GM12878 (cell line): ENCODE measurements at regions not wholly inside any gene's neighbourhood (a gene's known extent, or its start where the extent isn't known, plus 50 kb on each side); places are given as distances from the start of the nearest gene placed in this dataset.

Experiments
- ATAC-seq: fragments of 200-7000 bp; cut with Tn5 transposase; 3 replicates; pipeline ENCODE4 v1.9.1; 2020; ENCODE audit warnings: mild to moderate bottlenecking, moderate library complexity
- BruUV-seq: library from RNA; stranded (reverse); fragments of 400-500 nt; replicated peaks from 2 replicates; lab custom pipeline; 2021; lab: Mats Ljungman, UMichigan
- CTCF ChIA-PET: fragments of 300-600 bp; sonication (Branson Sonifier 250); formaldehyde crosslinking; extraction: SDS; loops from one replicate; lab custom pipeline; 2021; ENCODE audit warnings: inconsistent platforms; lab: Yijun Ruan, JAX
- POLR2A ChIA-PET: fragments of 350-600 bp; formaldehyde crosslinking; extraction: SDS; loops from one replicate; lab custom pipeline; 2021; ENCODE audit warnings: inconsistent platforms; lab: Charles Lee
- RAD21 ChIA-PET: fragments of 300-600 bp; sonication (Branson Sonifier 250); formaldehyde crosslinking; loops from one replicate; lab custom pipeline; 2023; ENCODE audit warnings: antibody characterized with exemption; ENCODE audit not compliant: unreplicated experiment; lab: Charles Lee
- SMC1A ChIA-PET: fragments of 300-600 bp; sonication (Branson Sonifier 250); formaldehyde crosslinking; loops from one replicate; lab custom pipeline; 2023; ENCODE audit not compliant: unreplicated experiment, uncharacterized antibody; lab: Charles Lee
- DNase-seq: peaks from one replicate; pipeline ENCODE4 v3.0.0-alpha.2; 2011; ENCODE audit warnings: low read depth, low spot score
- FAIRE-seq: peaks from 3 replicates; lab custom pipeline; 2011; peaks lifted over from hg19 to GRCh38; lab: Jason Lieb, UNC
- H2AFZ ChIP-seq: 2 replicates; pipeline ENCODE4 v1.6.0; 2011; ENCODE audit warnings: low read depth, low read length, control low read depth; ENCODE audit not compliant: control insufficient read depth
- H3K27ac ChIP-seq: 2 replicates; pipeline ENCODE4 v1.5.1; 2011; ENCODE audit warnings: control low read depth; ENCODE audit not compliant: control insufficient read depth, insufficient read depth
- H3K27me3 ChIP-seq, 2 experiments: replicated peaks in 1 of 2; 2 replicates each; pipeline versions ENCODE4 v1.6.0 to v1.6.1; 2011; ENCODE audit warnings: low read length in 1 of 2; ENCODE audit not compliant: control insufficient read depth in 2 of 2, insufficient read depth in 2 of 2
- H3K36me3 ChIP-seq, 2 experiments: 2 replicates each; pipeline ENCODE4 v1.5.1; 2011; ENCODE audit warnings: low read length in 1 of 2; ENCODE audit not compliant: control insufficient read depth in 2 of 2, insufficient read depth in 2 of 2
- H3K4me1 ChIP-seq: 2 replicates; pipeline ENCODE4 v1.6.1; 2011; ENCODE audit warnings: mild to moderate bottlenecking, low read length, moderate library complexity, mixed read lengths; ENCODE audit not compliant: control insufficient read depth, insufficient read depth
- H3K4me2 ChIP-seq: 2 replicates; pipeline ENCODE4 v1.6.0; 2011; ENCODE audit warnings: control low read depth; ENCODE audit not compliant: control insufficient read depth, insufficient read depth
- H3K4me3 ChIP-seq: fragments of 200-600 bp; sonication (generic); 2 replicates; pipeline ENCODE4 v1.5.1; 2016
- H3K79me2 ChIP-seq: 2 replicates; pipeline ENCODE4 v1.6.0; 2011; ENCODE audit warnings: low read length; ENCODE audit not compliant: control insufficient read depth, insufficient read depth
- H3K9ac ChIP-seq: 2 replicates; pipeline ENCODE4 v1.8.0; 2011; ENCODE audit warnings: low read length, control low read depth, mixed read lengths; ENCODE audit not compliant: control insufficient read depth, insufficient read depth
- H3K9me3 ChIP-seq: replicated peaks from 3 replicates; pipeline ENCODE4 v1.5.1; 2011; ENCODE audit warnings: mild to moderate bottlenecking, low read length; ENCODE audit not compliant: control insufficient read depth, insufficient read depth
- H4K20me1 ChIP-seq: 2 replicates; pipeline ENCODE4 v1.6.0; 2011; ENCODE audit not compliant: control insufficient read depth, insufficient read depth
- ATF7 ChIP-seq: fragments of 450-650 bp; IDR thresholded peaks from 2 replicates; pipeline ENCODE4 v1.6.1; 2016; ENCODE audit warnings: low read depth, mild to moderate bottlenecking
- BHLHE40 ChIP-seq, 2 experiments: fragments of 450-650 bp in 1 of 2; IDR thresholded peaks; 2 replicates each; pipeline ENCODE4 v1.6.1; 2011 to 2017; ENCODE audit warnings: low read depth in 2 of 2, borderline replicate concordance in 1 of 2, improper control_type of control experiment in 1 of 2, low read length in 1 of 2, mild to moderate bottlenecking in 1 of 2
- CTCF ChIP-seq, 3 experiments: IDR thresholded peaks in 2 of 3; conservative IDR thresholded peaks in 1 of 3; 2 replicates each; pipeline ENCODE4 v1.5.1; 2011; ENCODE audit warnings: low read depth in 3 of 3, low read length in 3 of 3, mild to moderate bottlenecking in 3 of 3, control low read depth in 2 of 3, moderate library complexity in 2 of 3, inconsistent platforms in 1 of 3, mixed read lengths in 1 of 3; ENCODE audit not compliant: control insufficient read depth in 2 of 3, insufficient read depth in 1 of 3; ENCODE audit errors: extremely low read depth in 1 of 3
- EGR1 ChIP-seq, 2 experiments: IDR thresholded peaks; 1 replicate in 1 of 2; 2 replicates in 1 of 2; pipeline ENCODE4 v1.6.1; 2011 to 2012; ENCODE audit warnings: low read depth in 2 of 2, low read length in 2 of 2, borderline replicate concordance in 1 of 2, mild to moderate bottlenecking in 1 of 2, moderate library complexity in 1 of 2
- IRF4 ChIP-seq: IDR thresholded peaks from 2 replicates; pipeline ENCODE4 v1.6.1; 2011; ENCODE audit warnings: low read depth, low read length
- JUND ChIP-seq: IDR thresholded peaks from 2 replicates; pipeline ENCODE4 v1.6.1; 2012; ENCODE audit warnings: low read depth, mild to moderate bottlenecking, low read length, improper control_type of control experiment, moderate library complexity
- MYC ChIP-seq: IDR thresholded peaks from 2 replicates; pipeline ENCODE4 v1.6.1; 2011; ENCODE audit warnings: mild to moderate bottlenecking, low read length, moderate library complexity, inconsistent platforms; ENCODE audit not compliant: insufficient read depth, insufficient replicate concordance, insufficient read length, severe bottlenecking
- NBN ChIP-seq: fragments of 450-650 bp; IDR thresholded peaks from 2 replicates; pipeline ENCODE4 v1.6.1; 2016
- SMARCA5 ChIP-seq: fragments of 450-650 bp; IDR thresholded peaks from 2 replicates; pipeline ENCODE4 v1.6.1; 2017; ENCODE audit warnings: mild to moderate bottlenecking
- ZNF217 ChIP-seq: fragments of 450-650 bp; IDR thresholded peaks from 2 replicates; pipeline ENCODE4 v1.6.1; 2017; ENCODE audit warnings: antibody characterized with exemption, mild to moderate bottlenecking
- WGBS: methylation state at CpG from one replicate; pipeline ENCODE4 v1.1.6; 2016; ENCODE audit warnings: low lambda C conversion rate; ENCODE audit not compliant: insufficient replicate concordance, insufficient coverage; ENCODE audit errors: missing lambda C conversion rate; 5-methylcytosine and 5-hydroxymethylcytosine counted together
- in situ Hi-C: fragments of 300-500 bp; cut with MboI; formaldehyde crosslinking; loops from 9 replicates; pipeline ENCODE4 v1.14.3; 2018; ENCODE audit warnings: mixed read lengths
- intact Hi-C: fragments of 100-400 bp; cut with micrococcal nuclease; formaldehyde crosslinking; loops from one replicate; pipeline ENCODE4 v1.14.2; 2022; ENCODE audit not compliant: unreplicated experiment
- TF ChIP-seq, protein P1 (sequence below): IDR thresholded peaks from 2 replicates; pipeline ENCODE4 v1.6.1; 2011; ENCODE audit warnings: borderline replicate concordance, low read depth, mild to moderate bottlenecking, moderate library complexity, mixed read lengths, low read length; ENCODE audit not compliant: insufficient read depth; ENCODE audit errors: extremely low read length

- TF ChIP-seq BHLHE40 (IDR thresholded peaks at IDR 0.05; ENCODE audit: borderline replicate concordance in 1 of 2, low read depth in 2 of 2, low read length in 1 of 2) (no peak), NBN (no peak), JUND (no peak)
- TF ChIP-seq, all 136 proteins: peak for 0
Observed at GRCh38 chr6:6824381-6824780, 235.9 kb downstream of the LY86 start (continued).

DNA sequence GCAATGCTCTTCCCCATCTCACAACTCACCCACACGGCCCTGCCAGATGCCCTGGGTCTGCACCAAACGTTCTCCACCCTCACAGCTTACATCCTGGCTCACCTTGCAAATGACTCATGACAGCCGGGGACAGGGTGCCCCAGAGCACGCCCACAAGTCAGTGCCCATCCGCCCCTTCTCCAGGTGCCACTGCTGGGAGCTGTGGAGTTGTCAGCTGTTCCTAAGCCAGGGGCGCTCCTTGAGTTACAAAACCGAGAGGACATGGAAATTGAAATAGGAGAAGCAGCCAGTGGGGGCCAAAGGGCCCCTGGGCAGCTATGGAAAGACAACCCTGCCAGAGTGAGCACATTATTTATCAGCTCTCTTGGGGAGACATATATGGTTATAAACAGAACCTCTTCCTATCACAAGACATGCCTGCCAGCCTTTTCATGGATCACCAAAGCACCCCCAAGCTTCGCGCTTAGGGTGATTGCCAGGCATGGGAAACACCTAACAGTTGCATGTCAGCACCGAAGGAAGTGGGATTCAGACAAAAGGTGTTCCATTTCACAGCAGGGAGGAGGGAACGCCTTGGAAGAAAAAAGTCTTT lies 236.8 kb downstream of the LY86 start:
- no peaks in the 10 kb centered on the region for H4K20me1 ChIP-seq
- H2AFZ ChIP-seq: no peak overlapping the region
- no peak overlapping the region for H3K4me2 ChIP-seq
- no peaks in the 10 kb centered on the region for H3K36me3 ChIP-seq
- H3K27me3 ChIP-seq: no peaks in the 10 kb centered on the region
- no peak overlapping the region for H3K9ac ChIP-seq
- peaks cover 23% of the 10 kb centered on the region for H3K4me1 ChIP-seq
- intact Hi-C loops (no loop called here), in situ Hi-C loops (no loop called here)
- ATAC-seq (no peak), FAIRE-seq (no peak), DNase-seq (no peak)
- no peak overlapping the region for H3K27ac ChIP-seq
- WGBS: 46% methylated on average over 11 of the region's 11 CpGs
- BruUV-seq: no TSS peak
- CTCF ChIA-PET: interaction anchor here (1.0 to 1.5 kb wide), 5 partner anchors 11 to 451 kb away, joined by 3 to 4 read pairs (median 3); no protein-coding TSS in a partner anchor
- TF ChIP-seq EGR1 (IDR thresholded peaks at IDR 0.05; ENCODE audit: borderline replicate concordance in 1 of 2, low read depth in 2 of 2, low read length in 2 of 2) (no peak), ZNF217 (no peak), MYC (no peak), JUND (no peak), CTCF (IDR thresholded peaks at IDR 0.05 in 2 of 3, conservative IDR thresholded peaks at IDR 0.05 in 1 of 3; ENCODE audit: control insufficient read depth in 2 of 3, extremely low read depth in 1 of 3, insufficient read depth in 1 of 3, low read depth in 3 of 3, low read length in 3 of 3) (no peak), SMARCA5 (no peak), ATF7 (no peak), IRF4 (no peak)
- TF ChIP-seq, protein P1, sequence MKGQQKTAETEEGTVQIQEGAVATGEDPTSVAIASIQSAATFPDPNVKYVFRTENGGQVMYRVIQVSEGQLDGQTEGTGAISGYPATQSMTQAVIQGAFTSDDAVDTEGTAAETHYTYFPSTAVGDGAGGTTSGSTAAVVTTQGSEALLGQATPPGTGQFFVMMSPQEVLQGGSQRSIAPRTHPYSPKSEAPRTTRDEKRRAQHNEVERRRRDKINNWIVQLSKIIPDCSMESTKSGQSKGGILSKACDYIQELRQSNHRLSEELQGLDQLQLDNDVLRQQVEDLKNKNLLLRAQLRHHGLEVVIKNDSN: no peak
- SMC1A ChIA-PET: interaction anchor here (1.1 to 3.6 kb wide), 7 partner anchors 8 to 77 kb away, joined by 3 to 13 read pairs (median 5); no protein-coding TSS in a partner anchor
- RAD21 ChIA-PET: interaction anchor here (0.9 to 1.4 kb wide), 3 partner anchors 14 to 32 kb away, joined by 3 read pairs; no protein-coding TSS in a partner anchor
- POLR2A ChIA-PET: interaction anchor here (1.0 to 2.1 kb wide), 2 partner anchors 14 to 27 kb away, joined by 3 to 4 read pairs; no protein-coding TSS in a partner anchor
- H3K4me3 ChIP-seq: no peak overlapping the region
- H3K79me2 ChIP-seq: no peaks in the 10 kb centered on the region
- no peaks in the 10 kb centered on the region for H3K9me3 ChIP-seq
